Hypothalamus (tissue), 51 donors: ENCODE measurements at regions not wholly inside any gene's neighbourhood (a gene's known extent, or its start where the extent isn't known, plus 50 kb on each side); places are given as distances from the start of the nearest gene placed in this dataset.
A peak's percentile ranks its signal among the peaks of the same experiment; 100 is the strongest.

Experiments used
- DNase-seq, 51 donors: peaks; one replicate each; lab custom pipeline; 2025; lab: John Stamatoyannopoulos, UW

DNA sequence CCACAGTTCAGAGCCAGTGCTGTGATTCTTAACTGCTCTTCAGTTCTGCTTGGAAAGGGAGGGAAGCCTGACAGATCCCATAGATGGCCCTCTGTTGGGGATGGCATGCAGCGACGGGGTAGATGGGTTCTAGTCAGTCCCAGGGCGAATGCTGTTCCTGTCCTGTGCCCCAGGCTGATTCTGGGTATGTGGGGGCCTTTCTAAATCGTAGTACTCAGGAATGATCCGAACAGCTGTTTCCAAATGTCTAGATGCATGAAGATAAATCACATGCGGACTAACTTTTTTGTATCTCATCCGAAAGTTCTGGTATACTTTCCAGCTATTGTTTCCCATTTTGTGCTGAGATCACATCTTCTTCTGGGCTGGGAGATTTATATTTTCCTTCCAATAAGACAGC is 186.0 kb upstream of the MKI67 start:
- no peak for DNase-seq

DNA sequence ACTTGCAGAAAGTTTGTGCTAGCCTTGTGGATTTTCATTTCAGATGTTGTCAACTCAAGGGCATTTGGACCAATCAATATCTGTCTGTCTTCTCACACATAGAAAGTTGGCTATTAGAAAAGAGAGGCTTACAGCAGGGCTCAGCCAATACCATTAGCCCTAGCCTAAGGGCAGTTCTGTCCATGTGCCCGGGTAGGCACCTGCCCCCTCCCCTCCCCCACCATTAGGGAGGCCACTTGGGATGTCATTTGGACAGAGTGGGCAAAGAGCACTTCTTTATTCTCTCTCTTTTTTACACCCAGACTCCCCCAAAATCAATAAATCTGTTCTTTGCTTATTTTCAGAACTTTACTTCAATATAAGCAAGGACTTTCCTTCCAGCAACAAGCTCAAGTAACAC is 188.5 kb upstream of the MKI67 start:
- no peak for DNase-seq

DNA sequence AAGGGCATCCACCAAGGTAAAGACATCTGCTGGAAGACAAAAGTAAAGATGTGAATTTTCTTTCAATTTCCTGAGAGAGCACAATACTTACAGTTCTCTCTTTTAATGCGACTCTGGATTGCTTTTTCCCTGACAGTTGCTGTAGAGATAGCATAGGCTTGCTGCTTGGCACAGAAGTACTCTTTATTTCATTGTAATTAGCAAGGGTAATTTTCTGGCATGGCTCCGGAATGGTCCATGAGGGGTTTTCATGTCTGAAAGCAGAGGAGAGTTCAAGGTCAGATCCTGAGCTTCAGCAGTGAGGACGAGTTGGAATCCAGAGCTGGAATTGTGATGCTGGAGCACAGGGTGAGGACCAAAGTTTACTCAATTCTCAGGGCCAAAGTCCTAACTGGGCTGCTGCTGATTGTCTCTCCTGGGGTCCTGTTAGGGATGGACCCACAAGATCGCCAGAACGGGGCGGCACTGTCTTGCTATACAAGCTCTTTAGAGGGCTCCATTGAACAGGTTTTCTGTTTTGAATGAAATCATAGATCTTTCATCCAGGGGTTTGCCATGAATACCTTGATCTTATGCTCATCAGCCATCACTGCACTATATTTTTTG is 190.0 kb upstream of the MKI67 start:
- no peak for DNase-seq

DNA sequence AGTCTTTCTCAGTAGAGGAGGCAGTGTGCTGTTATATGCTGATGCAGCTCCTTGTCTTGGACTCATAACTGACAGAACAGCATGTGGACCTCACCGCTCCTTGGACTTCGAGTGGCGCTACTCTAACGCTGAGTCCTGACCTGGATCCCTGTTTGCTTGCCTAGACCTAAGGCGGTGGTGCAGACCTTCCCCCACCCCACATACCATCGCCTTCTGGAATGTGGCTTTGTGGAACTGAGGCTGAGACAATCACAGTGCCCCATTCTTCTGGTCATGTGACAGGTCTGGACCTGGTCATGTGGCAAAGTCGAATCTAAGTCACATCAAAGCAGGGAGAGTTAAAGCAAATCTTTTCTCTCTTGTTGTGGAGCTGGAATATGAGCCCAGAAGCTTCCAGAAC is 190.7 kb upstream of the MKI67 start:
- DNase-seq = no peak

DNA sequence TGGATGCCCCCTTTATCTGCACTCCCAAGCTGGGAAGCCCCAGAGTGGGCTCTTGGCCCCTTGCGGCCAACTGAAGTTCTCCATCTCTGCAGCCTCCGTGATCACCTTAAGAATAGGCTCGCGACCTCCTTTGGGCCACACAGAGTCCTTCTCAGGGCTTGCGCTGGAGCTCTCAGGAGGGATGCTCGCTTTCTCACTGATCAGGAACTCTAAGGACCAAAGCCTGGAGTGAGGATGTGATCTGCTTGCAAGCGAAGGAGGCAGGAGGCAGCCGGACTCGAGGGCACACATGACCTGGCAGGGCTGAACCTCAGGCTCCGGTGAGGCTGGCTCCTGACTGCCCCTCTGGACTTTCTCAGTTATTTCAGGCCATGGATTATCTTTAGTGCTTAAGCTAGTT is 192.1 kb upstream of the MKI67 start:
- no peak for DNase-seq

DNA sequence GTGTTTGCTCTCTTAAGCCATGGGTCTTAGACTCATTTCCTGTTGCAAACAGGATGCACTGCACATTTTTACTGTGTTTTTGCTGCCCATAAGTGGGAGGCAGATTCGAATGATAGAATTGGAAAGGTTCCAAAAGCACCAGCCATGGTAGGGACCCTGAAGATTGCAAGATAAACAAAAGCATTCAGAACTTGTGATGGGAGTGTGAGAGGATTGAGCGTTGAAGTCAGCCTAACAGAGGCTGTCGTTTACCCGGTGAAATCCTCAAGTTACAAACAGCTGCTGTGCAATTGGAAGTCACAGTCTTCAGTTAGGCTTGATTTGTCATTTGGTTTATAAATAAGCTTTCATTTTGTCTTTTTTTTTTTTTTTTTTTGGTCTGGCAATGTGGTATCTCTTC is 192.7 kb upstream of the MKI67 start:
- DNase-seq = no peak

DNA sequence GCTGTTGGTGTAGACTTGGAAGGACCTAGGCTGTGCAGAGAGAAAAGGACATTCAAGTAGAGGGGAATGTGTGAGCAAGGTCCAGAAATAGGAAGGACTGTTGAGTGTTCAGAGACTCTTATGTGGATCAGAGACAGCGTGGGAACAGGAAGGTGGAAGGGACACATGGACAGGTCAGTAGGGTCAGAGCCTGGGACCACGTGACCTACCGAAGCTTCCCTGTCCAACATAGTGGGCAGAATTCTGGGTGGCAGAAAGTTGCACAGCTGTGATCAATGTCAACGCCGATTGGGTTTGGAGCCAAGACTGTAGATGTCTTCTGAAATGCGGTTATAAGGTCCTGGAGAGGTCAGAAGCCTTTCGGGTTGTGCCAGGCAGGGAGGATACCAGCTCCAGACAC is 195.9 kb upstream of the MKI67 start:
- DNase-seq = no peak

DNA sequence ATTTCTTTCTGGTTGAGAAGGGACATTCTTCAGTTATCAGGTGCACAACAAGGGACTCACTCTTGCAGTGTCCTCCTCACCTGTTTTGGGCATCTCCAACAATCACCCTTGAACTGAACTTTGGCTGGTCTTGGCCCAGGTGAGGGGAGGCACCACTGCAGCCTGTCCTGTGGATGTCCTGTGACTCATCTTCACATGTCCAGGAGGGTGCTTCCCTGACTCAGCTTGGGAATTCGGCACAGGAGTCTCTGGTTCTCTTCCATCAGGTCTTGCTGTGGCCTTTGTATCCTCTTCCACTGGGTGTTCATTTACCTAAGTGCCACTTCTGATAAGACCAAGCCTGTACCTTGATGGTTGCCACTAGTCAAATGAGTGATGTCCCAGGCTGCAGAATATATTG is 196.7 kb upstream of the MKI67 start:
- DNase-seq = no peak

DNA sequence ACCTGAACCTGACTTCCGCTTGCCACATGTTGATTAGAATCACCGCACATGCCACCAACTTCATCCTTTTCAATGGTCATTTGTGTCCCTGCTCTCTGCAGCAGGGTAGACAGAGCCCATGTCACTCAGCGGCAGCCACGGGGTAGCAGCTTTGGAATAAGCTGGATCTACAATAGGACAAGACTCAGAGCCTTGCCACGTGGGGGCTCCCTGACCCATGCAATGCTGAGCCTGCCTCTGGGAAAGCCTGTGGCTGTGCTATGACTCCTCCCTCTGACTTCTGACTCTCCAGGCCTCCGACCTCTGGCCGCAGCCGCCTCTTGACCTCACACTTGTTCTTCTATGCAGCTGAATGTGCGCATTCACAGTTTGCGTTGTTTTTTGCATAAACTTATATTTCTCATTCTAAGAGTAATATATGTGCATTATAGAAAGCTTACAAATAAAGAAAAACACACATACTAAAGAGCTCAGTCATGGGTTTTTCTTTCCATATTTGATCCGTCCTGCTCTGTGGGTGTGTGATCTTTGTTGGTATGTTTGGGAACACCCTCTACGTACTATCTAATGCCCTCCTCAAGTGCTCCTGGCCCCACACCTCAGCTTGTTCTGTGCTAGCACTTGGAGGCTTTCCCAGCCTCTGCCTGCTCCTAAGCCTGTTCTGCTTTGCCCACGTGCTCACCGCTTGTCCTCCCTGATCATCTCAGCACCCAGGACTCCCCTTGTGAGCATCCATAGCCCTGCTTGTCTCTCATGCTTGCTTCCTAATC is 198.0 kb upstream of the MKI67 start:
- peak in 2 of 51 donors; percentile 1 to 7 for DNase-seq

DNA sequence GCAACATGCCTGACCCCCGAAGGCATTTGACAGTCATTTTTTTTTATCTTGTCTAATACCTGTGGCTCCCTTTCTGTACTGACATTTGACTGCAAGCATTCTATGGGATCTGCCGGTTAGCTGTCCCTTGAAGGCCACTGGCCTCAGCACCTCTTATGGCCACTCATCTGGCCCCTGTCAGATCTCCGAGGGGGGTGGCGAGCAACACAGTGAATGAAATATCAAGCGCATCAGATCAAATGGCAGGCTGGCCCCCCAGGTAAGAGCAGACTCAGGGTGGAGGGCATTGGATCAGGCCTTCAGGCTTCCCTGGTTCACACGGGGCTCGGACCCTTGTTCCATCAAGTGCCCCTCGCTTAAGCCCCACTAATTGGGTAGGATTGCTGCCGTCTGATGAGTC is 199.6 kb upstream of the MKI67 start:
- DNase-seq = no peak

DNA sequence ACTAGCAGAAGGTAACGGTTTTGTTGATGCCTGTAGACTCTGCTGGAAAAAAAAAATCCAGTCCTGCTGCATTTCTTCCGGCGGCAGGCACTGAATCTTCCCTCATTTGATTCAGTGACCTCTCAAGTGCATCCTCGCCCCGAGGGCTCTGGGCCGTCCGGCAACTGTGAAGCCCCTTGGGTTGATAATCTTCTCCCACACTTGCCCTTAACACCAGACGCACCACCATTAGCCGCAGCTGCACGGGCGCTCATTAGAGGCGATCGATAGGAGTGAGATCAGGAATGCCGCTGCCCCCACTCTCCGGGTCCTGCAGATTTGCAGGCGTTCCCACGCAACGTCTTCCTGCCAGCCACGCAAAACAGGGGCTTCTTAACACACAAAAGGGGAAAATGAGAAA is 200.0 kb upstream of the MKI67 start:
- no peak for DNase-seq

DNA sequence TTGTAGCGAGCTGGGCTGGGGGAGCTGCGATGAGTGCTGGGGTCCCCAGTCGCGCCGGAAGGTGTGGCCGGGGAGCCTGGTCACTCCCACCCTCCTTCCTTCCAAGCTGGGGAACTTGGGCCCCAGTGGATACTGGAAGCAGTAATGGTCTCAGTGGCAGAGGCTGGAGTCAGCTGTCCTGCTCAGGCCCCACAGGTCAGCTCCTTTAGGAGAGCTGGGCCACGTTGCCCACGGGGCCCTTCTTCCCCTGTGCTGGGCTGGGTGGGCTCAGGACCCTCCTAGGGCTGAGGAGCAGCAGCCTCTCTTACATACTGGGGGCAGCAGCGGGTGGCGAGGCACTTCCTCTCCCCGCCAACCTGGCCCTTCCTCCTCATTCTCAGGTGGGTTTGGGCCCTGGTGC is 200.6 kb upstream of the MKI67 start:
- no peak for DNase-seq

DNA sequence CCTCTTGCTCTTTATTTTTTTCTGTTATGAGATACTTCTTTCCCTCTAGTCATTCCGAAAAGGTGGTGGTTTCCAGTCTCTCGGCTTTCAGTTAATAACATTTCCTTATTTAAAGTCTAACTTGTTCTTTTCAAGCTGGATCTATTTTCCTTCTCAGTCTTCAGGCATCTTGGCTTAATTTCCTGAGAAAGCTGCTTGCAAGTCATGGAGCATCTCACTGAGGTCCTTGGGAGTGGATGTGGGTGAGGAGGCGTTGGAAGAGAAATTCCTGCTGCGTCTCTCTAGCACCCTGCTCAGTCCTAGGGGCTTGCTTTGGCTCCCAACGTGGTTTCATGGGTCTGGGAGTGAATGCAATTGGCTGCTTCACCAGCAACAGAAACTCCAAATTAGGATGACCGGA is 210.2 kb upstream of the MKI67 start:
- no peak for DNase-seq

DNA sequence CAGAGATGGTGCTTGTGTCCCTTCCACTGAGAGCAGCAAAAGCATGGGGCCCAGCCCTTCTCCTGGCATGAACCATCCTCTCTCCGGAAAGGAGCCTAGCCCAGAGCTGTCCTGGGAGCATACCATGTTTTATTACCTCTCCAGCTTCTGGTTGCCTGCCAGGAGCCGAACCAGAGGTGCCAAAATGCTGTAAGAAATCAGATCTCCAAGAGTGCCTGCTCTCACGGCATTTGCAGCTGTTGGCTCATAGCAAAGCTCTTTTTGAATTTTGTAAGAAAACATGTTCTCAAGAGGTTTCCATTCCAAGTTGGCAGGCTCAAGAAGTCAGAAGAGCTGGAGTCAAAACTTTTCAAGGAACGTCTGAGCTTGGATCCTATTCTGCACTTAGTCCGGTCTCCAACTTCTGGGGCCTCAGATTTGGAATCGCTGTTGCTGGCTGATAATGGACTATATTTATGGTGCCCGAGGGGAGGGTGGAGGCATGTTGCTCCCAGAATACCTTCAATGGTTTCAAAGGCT is 211.7 kb upstream of the MKI67 start:
- no peak for DNase-seq

DNA sequence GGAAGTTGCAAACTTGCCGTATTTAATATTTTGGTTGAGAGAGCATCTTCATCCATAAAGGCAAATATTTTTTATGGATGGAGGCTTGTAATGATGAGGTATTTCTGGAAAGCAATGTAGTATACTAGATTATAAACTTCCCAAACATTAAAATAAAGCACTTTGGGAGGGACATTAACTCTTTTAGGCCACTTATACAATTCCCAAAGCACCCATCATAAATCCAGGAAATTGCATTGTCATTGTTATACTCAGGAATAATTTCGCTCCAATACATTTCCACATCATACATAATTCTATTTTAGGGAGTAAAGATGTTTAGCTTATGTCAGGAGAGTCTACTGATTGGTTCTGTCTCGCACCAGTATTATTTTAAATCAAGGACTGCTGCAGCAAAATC is 212.7 kb upstream of the MKI67 start:
- DNase-seq = no peak

DNA sequence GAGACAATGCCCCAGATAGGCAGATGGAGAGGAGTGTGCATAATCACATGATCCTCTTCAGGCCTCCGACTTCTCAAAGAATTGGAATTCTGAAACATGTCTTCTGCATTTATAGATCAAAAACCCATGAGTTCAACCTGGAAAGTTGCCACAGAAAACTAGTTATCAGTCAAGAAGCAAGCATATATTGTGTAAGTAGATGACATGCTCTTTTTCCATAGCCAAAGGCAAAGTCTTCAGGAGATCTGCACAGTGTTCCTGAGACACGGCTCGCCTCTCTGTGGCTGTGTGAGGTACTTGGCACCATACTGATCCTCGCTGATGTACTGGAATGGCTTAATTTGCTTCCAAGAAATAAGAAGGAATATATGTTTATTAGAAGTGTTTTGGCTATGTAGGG is 213.5 kb upstream of the MKI67 start:
- DNase-seq = no peak

DNA sequence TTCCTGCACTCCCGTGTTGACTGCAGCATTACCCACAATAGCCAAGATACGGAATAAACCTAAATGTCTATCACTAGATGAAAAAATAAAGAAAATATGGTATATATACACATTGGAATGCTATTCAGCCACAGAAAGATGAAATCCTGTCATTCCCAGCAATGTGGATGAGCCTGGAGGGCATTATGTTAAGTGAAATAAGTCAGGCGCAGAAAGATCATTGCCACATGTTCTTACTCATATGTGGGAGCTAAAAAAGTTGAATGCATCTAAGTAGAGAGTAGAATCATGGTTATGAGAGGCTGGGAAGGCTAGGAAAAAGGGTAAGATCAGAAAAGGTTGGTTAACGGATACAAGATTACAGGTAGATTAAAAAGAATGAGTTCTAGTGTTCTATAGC is 219.1 kb upstream of the MKI67 start:
- DNase-seq = no peak

DNA sequence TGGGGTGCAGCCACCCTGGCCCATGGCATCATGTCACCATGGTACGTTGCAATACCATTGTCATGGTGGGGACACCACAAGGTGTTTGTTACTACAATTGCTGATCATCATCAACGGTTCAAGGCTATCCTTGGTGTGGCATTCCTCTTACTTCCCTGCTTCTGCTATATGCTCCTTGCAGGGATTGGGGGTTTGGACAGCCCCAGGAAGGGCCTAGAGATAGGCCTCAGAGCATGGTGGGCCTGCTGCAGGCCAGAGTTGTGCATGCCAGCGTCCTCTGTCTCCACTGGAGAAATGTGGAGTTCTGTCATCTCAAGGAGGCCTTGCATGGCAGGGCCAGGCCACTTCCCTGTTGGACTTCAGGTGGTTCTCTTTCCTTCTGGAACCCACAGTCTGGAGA is 234.6 kb upstream of the MKI67 start:
- DNase-seq = no peak

DNA sequence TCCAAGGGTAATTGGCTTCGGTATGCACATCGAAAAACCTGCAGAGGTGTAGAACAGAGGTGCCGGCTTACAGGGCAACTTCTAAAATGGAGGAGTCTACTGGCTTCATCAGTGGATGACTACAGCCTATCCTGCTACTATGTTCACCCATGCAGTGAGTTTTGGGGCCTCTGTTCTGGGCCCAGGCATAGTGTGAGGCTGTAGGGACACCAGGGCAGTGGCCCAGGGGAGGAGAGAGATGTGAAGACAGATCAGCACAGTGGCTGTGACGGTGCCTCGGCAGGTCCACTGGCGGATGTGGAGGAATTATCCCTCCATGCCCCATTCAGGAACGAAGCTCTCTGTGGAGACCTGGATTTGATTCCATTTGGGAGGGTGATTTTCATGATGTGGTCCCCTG is 235.3 kb upstream of the MKI67 start:
- DNase-seq = no peak

DNA sequence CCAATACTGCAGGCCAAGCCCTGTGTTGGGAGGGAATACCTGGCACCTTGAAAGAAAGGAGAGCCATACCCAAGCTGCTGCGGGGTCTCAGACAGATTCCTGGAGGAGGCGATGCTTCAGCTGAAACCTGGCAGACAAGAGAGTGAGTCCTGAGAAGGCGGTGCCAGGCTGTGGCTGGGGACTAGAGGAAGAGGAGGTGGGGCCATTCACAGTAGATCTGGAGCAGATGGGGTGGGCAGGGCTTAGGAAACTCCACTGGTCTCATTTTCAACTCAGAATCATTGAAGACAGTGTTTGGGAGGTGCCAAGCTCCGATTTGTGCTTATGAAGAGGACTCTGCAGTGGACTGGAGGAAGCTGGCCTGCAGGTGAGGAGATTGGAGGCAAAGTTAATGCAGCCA is 236.3 kb upstream of the MKI67 start:
- no peak for DNase-seq

DNA sequence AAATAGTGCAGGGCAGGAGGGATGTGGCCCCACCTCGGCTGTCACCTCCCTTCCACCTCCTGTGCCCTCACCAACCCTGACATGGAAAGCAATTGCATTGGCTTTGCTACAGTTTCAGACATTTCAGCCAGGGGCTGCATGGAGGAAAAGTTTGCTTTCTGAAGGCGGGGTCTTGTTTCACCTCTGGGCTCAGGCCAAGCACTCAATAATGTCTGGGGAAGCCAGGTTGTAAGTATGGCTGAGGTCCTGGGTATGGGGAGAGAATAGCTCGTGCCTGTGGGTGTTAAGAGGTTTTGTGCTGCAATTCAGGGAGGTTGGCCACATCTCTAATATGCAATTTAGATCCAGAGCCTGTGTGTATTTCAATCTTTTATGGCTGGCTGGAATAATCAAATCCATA is 238.4 kb upstream of the MKI67 start:
- no peak for DNase-seq

DNA sequence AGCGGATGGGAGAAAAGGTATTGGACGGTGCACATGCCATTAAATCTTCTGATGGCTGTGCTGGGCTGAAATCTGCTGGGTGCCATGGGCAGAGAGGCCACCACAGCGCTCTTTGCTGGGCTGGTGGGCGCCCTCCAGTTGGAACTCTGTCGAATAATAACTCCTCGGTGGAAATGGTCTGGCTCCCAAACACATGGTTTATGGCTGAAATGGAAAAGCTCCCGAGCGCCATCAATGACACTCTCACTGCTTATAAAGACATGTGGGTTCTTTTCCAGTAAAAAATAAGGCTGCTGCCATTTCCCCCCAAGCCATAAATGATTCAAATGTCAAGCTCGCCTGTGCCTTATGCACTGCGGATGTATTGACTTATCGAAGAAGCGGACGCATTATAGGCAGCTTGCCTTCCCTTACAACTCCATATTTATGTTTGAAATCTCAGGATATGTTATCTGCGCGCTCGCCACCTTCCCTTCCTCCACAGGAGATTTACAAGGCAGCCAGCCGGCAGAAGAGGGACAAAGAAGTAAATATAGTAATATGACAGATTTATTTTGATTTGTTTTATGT is 239.0 kb upstream of the MKI67 start:
- DNase-seq = no peak
